Erythroblast (primary cell): ENCODE measurements at regions not wholly inside any gene's neighbourhood (a gene's known extent, or its start where the extent isn't known, plus 50 kb on each side); places are given as distances from the start of the nearest gene placed in this dataset.

Experiments used
- GATA1 ChIP-seq: IDR thresholded peaks from 2 replicates; pipeline ENCODE4 v1.6.1; 2011; ENCODE audit warnings: low read depth, mild to moderate bottlenecking, control low read depth, low read length, moderate library complexity
- POLR2A ChIP-seq: IDR thresholded peaks from 2 replicates; pipeline ENCODE4 v1.6.1; 2011; ENCODE audit warnings: mild to moderate bottlenecking, low read length

GRCh38 chr9:134549336-134549735 lies 92.3 kb upstream of the COL5A1 start:
- TF ChIP-seq POLR2A (no peak), GATA1 (no peak)
